GM12892 (cell line): ENCODE measurements at regions not wholly inside any gene's neighbourhood (a gene's known extent, or its start where the extent isn't known, plus 50 kb on each side); places are given as distances from the start of the nearest gene placed in this dataset.

ENCODE experiments used
- POLR2A ChIP-seq: IDR thresholded peaks from 2 replicates; pipeline ENCODE4 v1.6.1; 2011; ENCODE audit warnings: low read depth, low read length, control low read depth
- POLR2AphosphoS5 ChIP-seq: IDR thresholded peaks from 2 replicates; pipeline ENCODE4 v1.6.1; 2011; ENCODE audit warnings: low read depth, low read length, control low read depth
- TAF1 ChIP-seq: IDR thresholded peaks from 2 replicates; pipeline ENCODE4 v1.6.1; 2011; ENCODE audit warnings: low read depth, mild to moderate bottlenecking, control low read depth, low read length, borderline replicate concordance

- TF ChIP-seq POLR2AphosphoS5: no peak
- TF ChIP-seq POLR2A: no peak
- no peak for TF ChIP-seq TAF1
Measured at GRCh38 chr2:58414506-58414905, 173.4 kb upstream of the FANCL start.
